HG03342 (cell line): ENCODE measurements at regions not wholly inside any gene's neighbourhood (a gene's known extent, or its start where the extent isn't known, plus 50 kb on each side); places are given as distances from the start of the nearest gene placed in this dataset.
"Not testable (repeated sequence)": the region's sequence is repeated elsewhere in the genome, so short reads cannot be mapped to it uniquely, and the experiment has no call there.

ENCODE experiments used
- ATAC-seq: cut with Tn5 transposase; IDR thresholded peaks from one replicate; pipeline ENCODE4 v1.9.1; 2021; ENCODE audit warnings: mild to moderate bottlenecking, moderate library complexity; ENCODE audit not compliant: unreplicated experiment

DNA sequence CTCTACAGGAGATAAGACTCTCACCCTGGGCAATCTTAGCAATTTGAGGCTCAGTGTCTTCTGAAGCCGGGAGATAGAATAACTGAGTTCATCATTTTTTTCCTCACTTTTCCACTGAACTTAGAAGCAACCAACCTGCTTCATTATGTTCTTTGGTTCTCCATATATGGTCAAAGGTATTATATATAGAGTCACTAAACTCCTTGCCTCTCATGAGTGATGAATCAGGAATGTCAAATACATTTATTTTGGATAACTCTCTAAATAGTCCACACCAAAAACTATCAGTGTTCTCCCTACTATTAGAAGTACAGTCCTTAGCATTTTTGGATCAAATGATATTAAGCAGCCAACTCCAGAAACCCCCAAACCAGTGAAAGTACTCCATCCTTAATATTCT is 421.5 kb upstream of the EPHA5 start:
- ATAC-seq: no peak

DNA sequence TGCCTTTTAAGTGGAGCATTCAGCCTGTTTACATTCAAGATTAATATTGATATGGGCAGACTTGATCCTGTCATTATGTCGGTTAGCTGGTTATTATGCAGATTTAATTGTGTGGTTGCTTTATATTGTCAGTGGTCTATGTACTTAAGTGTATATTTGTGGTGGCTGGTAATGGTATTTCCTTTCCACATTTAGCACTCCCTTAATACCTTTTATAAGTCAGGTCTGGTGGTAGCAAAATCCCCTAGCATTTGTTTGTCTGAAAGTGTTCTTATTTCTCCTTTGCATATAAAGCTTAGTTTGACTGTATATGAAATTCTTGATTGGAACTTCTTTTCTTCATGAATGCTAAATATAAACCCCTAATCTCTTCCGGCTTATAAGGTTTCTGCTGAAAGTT is 403.7 kb upstream of the EPHA5 start:
- no peak for ATAC-seq

DNA sequence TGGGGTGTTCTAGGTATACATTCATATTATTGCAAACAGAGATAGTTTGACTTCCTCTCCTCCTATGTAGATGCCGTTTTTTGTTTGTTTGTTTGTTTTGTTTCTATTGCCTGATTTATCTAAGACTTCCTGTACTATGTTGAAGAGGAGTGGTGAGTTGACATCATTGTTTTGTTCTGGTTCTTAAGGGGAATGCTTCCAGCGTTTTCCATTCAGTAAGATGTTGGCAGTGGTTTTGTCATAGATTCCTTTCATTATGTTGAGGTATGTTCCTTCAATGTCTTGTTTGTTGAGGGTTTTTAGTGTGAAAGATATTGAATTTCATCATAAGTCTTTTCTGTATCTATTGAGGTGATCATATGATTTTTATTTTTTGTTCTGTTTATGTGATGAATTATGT is 401.6 kb upstream of the EPHA5 start:
- no peak for ATAC-seq

GRCh38 chr4:66062921-66063320 is 392.6 kb upstream of the EPHA5 start:
- ATAC-seq: no peak

- no peak for ATAC-seq
Measured at GRCh38 chr4:66062044-66062443, 391.8 kb upstream of the EPHA5 start.

GRCh38 chr4:66059556-66059955 is 389.3 kb upstream of the EPHA5 start:
- no peak for ATAC-seq

- no peak for ATAC-seq
Measured at GRCh38 chr4:66059136-66059535, 388.8 kb upstream of the EPHA5 start.

GRCh38 chr4:66055999-66056398 is 385.7 kb upstream of the EPHA5 start:
- no peak for ATAC-seq

DNA sequence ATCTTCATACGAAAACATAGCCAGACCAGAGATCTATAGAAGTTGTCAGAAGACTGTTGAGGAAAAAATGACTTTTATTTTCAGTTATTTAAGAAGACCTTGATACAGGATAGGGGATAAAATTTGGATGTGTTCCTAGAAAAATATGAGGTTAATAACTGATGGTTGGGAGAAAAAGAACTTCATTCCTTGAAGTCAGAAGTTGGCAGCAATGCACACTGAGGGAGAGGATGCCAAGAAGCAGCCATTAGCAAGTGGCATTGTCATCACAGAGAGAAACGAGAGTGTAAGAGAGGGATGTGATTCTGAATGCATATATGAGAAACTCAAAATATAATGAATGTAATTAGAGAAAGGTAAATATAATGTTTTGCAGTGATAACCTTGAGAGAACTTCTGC is 382.1 kb upstream of the EPHA5 start:
- no peak for ATAC-seq

- ATAC-seq: no peak
Measured at GRCh38 chr4:66048861-66049260, 378.6 kb upstream of the EPHA5 start.

DNA sequence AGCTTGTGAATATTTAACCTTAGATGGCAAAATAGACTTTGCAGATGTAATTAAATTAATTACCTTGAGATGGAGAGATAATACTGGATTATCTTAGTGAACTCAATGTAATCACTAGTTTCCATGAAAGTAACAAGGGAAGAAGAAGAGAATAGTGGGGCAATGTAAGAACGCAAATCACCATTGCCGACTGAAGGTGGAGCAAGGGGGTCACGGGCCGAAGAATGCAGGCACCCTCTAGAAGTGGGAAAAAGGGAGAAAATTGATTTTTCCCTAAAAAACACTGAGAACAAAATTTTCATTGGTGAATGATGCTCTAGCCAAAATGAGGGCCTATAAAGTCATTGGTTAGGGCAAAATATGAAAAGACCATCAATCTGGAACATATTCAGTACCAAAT is 375.6 kb upstream of the EPHA5 start:
- no peak for ATAC-seq

GRCh38 chr4:66035701-66036100 is 365.4 kb upstream of the EPHA5 start:
- ATAC-seq: no peak

DNA sequence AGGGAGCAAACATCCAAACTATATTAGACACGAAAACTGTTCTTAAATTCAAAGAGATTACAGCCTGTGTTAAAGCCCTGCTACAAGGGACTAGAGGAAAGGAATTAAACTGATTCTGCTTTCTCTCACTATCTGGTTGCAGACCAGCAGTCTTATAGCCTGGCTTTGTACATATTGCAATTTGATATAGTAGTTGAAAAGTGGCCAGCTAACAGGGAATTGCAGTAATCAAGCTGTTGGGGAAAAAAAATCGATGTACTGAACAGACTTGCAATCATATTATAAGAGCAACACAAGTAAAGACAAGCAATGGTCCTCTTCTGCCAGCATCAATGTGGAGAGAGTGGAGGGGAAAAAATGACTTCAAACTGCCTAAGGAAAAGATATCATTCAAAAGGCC is 364.4 kb upstream of the EPHA5 start:
- ATAC-seq: no peak

DNA sequence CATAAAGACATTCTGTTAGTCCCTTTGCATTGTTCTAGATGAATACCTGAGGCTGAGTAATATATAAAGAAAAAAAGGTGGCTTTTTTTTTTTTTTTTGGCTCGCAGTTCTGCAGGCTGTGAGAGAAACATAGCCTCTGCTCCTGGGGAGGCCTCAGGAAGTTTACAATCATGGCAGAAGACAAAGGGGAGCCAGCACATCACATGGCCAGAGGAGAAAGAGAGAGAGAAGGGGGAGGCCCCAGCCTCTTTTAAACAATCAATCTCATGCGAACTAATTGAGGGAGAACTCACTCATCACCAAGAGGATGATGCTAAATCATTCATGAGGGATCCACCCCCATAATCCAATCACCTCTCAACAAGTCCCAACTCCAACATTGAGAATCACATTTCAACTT is 364.0 kb upstream of the EPHA5 start:
- ATAC-seq: no peak

GRCh38 chr4:66032571-66032970 is 362.3 kb upstream of the EPHA5 start:
- ATAC-seq: no peak

- no peak for ATAC-seq
Measured at GRCh38 chr4:66028668-66029067, 358.4 kb upstream of the EPHA5 start.

- no peak for ATAC-seq
Measured at GRCh38 chr4:66023061-66023460, 352.8 kb upstream of the EPHA5 start.

DNA sequence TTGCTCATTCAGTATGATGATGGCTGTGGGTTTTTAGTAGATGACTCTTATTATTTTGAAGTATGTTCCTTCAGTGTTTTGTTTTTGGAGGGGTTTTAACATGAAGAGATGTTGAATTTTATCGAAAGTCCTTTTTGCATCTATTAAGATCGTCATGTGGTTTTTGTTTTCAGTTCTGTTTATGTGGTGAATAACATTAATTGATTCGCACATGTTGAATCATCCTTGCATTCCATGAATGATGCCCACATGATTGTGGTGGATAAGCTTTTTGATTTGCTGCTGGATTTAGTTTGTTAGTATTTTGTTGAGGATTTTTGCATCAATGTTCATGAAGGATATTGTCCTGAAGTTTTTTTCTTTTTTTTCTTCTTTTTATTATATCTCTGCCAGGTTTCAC is 347.4 kb upstream of the EPHA5 start:
- ATAC-seq: no peak

DNA sequence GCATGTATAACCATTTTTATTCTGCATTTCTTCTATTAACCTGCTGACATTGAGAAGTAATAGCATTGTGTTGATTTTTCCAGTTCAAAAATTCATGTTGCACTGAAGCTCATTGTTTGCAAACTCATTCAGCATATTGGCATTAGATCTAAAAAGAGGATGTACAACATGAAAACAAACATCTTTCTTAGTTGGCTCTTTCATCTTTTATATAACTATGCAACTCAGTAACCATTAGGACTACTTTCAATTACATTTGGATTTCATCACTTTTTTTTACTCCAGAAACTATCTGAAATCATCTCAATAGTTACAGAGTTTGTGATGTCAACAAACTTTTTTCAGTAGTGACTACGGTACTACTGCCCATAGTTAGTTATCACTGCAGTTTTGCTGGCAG is 346.0 kb upstream of the EPHA5 start:
- ATAC-seq: no peak

DNA sequence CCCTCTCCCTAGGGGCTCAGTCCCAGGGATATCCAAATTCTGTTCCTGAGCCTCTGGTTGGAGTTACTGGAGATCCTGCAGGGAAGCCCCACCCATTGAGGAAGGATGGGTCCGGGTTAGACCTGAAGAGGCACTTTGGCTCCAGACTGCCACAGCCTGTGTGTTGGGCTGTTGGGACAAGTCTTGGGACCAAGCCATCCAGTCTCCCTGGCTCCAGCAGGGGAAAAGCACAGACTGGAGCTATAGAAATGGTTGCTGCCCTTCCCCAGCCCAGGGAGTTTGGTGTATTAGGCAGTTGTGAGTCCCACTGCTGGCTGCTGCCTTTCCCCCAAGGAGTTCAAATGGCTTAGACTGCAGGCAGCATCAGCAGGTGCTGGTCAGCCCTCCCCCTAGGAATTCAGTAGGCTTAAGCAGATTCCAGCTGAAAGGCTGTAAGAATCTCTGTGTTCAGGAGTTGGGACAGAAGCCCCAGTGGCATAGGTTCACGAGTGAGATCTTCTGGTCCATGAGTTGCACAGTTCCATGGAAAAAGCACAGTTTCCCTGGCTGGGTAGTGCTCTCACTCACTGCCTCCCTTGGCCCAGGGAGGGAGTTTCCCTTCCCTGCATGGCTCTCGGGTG is 344.0 kb upstream of the EPHA5 start:
- ATAC-seq: no peak

DNA sequence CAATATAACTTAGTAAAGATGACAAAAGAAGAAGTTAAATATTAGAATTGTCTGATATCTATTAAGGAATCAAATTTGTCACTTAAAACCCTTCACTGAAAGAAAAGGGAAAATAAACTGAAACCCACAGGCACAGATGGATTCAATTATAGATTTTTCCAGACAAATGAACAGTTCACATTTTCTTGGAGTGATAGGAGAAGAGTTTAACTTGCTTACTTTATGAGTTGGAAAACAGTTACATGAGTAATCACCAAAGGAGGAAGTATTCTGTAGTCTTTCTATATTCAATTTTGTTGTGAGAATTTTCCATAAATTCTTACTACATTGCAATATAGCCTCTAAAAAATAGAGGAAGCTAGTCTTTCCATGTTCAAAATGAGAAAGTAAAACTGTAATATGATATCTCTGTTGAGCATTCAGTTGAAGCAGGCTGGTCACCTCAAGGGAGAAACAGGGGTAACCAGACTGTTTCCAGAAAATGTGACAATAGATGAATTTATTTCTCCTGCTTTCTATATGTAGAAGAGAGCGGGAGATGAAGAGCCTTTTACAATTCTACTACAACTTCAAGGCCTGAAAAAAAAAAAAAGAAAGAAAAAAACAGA is 330.3 kb upstream of the EPHA5 start:
- ATAC-seq: no peak

DNA sequence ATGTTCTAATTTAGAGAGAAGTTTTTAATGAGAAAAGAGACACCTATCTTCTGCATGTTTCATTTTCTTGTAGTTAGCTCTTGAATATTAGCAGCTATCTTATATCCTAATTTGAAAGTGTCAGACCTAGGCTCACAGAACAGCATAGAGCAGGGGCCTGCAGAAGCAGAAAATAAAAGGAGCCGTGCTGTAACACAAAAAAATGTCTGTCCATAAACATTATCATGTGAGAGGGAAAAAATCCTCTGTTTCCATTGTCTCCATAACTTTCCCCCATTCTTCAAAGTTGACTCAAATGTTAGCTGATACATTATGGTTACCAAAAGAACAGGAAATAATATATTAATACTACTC is 329.2 kb upstream of the EPHA5 start:
- no peak for ATAC-seq

DNA sequence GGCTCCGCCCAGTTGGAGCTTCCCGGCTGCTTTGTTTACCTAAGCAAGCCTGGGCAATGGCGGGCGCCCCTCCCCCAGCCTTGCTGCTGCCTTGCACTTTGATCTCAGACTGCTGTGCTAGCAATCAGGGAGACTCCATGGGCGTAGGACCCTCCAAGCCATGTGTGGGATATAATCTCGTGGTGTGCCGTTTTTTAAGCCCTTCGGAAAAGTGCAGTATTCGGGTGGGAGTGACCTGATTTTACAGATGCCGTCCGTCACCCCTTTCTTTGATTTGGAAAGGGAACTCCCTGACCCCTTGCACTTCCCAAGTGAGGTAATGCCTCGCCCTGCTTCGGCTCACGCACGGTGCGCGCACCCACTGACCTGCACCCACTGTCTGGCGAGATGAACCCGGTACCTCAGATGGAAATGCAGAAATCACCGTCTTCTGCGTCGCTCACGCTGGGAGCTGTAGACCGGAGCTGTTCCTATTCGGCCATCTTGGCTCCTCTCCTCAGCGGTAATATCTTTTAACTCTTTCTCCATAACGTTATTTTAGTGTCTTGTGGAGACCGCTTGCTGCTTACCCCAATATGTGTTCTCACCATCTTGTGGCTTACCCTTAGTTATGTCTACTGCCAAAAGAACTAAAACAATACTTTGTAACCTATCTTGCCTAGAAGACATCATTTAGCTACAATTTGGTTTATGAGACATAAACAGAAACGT is 328.7 kb upstream of the EPHA5 start:
- not testable (repeated sequence) for ATAC-seq
